ENCODE measurements at regions not wholly inside any gene's neighbourhood (a gene's known extent, or its start where the extent isn't known, plus 50 kb on each side); places are given as distances from the start of the nearest gene placed in this dataset.
"Not testable (repeated sequence)": the region's sequence is repeated elsewhere in the genome, so short reads cannot be mapped to it uniquely, and the experiment has no call there.

DNA sequence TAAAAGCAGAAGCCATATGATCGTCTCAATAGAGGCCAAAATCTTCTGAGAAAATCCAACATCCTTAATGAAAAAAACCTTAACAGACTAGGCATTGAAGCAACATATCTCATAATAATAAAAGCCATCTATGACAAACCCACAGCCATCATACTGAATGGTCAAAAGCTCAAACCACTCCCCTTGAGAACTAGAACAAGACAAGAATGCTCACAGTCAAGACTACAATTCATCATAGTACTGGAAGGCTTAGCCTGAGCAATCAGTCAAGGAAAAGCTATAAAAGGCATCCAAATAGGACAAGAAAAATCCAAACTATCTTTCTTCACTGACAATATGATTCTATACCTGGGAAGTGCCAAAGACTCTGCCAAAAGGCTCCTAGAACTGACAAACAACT is 2668.2 kb upstream of the PCDH20 start:
- Histone ChIP-seq H3K36me3 (no peaks in the 10 kb centered on the region), H3K4me1 (no peaks in the 10 kb centered on the region), H3K27me3 (no peaks in the 10 kb centered on the region), H3K4me3 (ENCODE audit: low read depth, low read length) (no peak overlapping the region), H3K9me3 (no peaks in the 10 kb centered on the region)
- no peak for DNase-seq
- TF ChIP-seq, protein P1, sequence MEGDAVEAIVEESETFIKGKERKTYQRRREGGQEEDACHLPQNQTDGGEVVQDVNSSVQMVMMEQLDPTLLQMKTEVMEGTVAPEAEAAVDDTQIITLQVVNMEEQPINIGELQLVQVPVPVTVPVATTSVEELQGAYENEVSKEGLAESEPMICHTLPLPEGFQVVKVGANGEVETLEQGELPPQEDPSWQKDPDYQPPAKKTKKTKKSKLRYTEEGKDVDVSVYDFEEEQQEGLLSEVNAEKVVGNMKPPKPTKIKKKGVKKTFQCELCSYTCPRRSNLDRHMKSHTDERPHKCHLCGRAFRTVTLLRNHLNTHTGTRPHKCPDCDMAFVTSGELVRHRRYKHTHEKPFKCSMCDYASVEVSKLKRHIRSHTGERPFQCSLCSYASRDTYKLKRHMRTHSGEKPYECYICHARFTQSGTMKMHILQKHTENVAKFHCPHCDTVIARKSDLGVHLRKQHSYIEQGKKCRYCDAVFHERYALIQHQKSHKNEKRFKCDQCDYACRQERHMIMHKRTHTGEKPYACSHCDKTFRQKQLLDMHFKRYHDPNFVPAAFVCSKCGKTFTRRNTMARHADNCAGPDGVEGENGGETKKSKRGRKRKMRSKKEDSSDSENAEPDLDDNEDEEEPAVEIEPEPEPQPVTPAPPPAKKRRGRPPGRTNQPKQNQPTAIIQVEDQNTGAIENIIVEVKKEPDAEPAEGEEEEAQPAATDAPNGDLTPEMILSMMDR (IDR thresholded peaks at IDR 0.05; ENCODE audit: low read depth, low read length): no peak

GRCh38 chr13:64083396-64083795 is 2667.7 kb upstream of the PCDH20 start:
- TF ChIP-seq, protein P1 (IDR thresholded peaks at IDR 0.05; ENCODE audit: low read depth, low read length): no peak
- no peak for DNase-seq
- Histone ChIP-seq H3K9me3 (no peaks in the 10 kb centered on the region), H3K4me3 (ENCODE audit: low read depth, low read length) (no peak overlapping the region), H3K36me3 (no peaks in the 10 kb centered on the region), H3K4me1 (no peaks in the 10 kb centered on the region), H3K27me3 (no peaks in the 10 kb centered on the region)

- Histone ChIP-seq H3K4me3 (ENCODE audit: low read depth, low read length) (no peak overlapping the region), H3K9me3 (no peaks in the 10 kb centered on the region), H3K36me3 (no peaks in the 10 kb centered on the region), H3K27me3 (no peaks in the 10 kb centered on the region), H3K4me1 (no peaks in the 10 kb centered on the region)
- DNase-seq: no peak
- TF ChIP-seq, protein P1 (IDR thresholded peaks at IDR 0.05; ENCODE audit: low read depth, low read length): no peak
Observed at GRCh38 chr13:64078480-64078936, 2662.9 kb upstream of the PCDH20 start.

GRCh38 chr13:64078025-64078424 is 2662.4 kb upstream of the PCDH20 start:
- Histone ChIP-seq H3K27me3 (no peaks in the 10 kb centered on the region), H3K36me3 (no peaks in the 10 kb centered on the region), H3K9me3 (no peaks in the 10 kb centered on the region), H3K4me3 (ENCODE audit: low read depth, low read length) (no peak overlapping the region), H3K4me1 (no peaks in the 10 kb centered on the region)
- TF ChIP-seq, protein P1 (IDR thresholded peaks at IDR 0.05; ENCODE audit: low read depth, low read length): no peak
- DNase-seq: no peak

- DNase-seq; H3K4me3 ChIP-seq (ENCODE audit: low read depth, low read length); H3K9me3 ChIP-seq; H3K36me3 ChIP-seq; H3K27me3 ChIP-seq; H3K4me1 ChIP-seq: not testable (repeated sequence)
Observed at GRCh38 chr13:64077132-64077835, 2661.6 kb upstream of the PCDH20 start.

DNA sequence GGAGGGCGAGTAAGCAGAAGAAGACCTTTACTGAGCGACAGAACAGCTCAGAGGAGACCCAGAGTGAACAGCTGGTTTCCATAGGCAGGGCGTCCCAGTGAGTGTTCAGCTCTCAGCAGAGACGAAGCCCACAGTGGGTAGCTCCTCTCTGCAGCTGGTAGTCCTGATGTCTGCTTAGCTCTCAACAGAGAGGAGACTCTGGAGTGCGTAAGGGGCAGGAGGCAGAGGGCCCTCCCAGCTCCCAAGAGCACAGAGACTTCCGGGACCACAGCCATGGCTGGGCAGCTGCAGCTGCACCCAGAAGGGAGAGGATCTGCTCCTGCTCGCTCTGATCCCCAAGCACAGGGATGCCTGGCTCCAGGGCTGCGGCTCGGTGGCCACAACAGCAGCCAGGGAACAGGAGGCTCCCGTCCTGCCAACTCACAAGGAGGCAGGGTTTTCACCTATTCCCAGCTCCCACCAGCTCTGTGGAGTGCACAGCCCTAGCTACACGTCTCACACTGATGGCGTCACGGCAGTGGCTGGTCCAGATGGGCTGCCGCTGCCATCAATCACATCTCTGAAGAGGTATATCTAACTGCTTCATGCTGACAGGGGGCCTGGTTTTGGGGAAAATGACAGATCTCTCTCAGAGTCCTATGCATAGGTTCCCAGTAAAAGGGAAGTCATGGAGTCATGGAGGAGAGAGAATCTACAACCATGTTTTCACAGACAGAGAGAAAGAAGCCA is 2660.1 kb upstream of the PCDH20 start:
- no peaks in the 10 kb centered on the region for H3K36me3 ChIP-seq
- TF ChIP-seq, protein P1 (IDR thresholded peaks at IDR 0.05; ENCODE audit: low read depth, low read length): no peak
- no peaks in the 10 kb centered on the region for H3K9me3 ChIP-seq
- H3K27me3 ChIP-seq: no peaks in the 10 kb centered on the region
- no peak for DNase-seq
- H3K4me1 ChIP-seq: no peaks in the 10 kb centered on the region
- H3K4me3 ChIP-seq (ENCODE audit: low read depth, low read length): no peak overlapping the region

Measured in BE2C (cell line).